NCI-H2196 (cell line): ENCODE measurements at regions not wholly inside any gene's neighbourhood (a gene's known extent, or its start where the extent isn't known, plus 50 kb on each side); places are given as distances from the start of the nearest gene placed in this dataset.

Experiments
- DNase-seq: peaks from one replicate; lab custom pipeline; 2025; ENCODE audit not compliant: unreplicated experiment; lab: John Stamatoyannopoulos, UW

GRCh38 chr15:36498916-36499315 lies 80.5 kb upstream of the CDIN1 start:
- DNase-seq, result no peak

- no peak for DNase-seq
Measured at GRCh38 chr15:36499412-36500389, 79.7 kb upstream of the CDIN1 start.

DNA sequence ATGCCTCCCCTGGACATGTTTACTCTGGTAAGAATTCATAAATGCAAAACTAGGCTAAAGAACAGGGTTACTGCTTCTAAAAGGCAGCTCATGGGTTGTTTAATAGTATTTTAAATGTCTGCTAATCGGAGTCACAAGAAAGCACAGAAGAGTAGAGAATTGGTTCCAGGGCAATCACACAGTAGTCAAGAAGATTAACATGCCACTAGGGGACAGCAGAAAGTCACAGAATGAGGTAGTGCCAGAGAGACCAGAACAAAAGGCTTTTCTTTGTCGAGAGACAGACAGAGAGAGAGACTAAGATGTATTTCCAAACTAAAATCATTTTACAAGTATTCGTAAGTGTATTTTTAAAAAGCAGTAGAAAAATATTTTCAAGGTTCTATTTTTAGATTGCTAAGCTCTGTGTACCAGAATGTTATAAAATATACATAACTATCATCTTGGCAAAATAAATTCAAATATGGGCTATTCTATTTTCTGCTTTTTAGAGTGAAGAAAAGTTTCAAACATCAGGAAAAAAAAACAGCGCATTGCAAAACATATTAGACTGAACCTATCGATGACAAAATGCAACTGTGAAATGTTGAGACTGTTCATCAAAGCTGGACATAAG lies 78.3 kb upstream of the CDIN1 start:
- peak; percentile 22 for DNase-seq

GRCh38 chr15:36502509-36502908 lies 76.9 kb upstream of the CDIN1 start:
- no peak for DNase-seq

DNA sequence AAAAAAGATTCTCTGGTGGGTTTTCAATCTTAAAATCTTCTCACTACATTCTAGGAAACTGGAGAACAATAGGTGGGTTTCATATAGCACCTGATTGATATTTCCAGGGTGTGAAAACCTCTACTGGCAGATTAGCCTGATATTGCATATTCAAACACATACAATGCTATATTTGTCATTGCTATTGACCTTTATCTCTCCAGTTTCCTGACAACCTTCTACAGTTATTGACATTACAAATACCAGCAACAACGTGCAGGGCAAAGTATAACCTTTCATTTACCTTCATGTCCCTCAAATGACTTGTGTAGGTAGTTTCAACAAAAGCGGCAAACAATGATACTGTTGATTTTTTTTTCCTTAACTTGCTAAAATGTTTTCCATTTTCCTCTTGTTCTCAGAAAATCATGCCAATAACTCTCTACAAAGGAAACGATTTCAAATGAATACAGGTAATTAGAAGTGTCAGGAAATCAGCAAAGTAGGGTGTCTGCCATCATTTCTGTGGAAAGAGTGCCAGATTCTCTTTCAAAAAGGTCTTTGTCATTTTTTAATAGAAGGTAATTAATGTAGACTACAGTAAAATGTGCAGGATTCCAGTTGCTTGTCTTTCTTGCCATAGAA lies 72.6 kb upstream of the CDIN1 start:
- no peak for DNase-seq

GRCh38 chr15:36507458-36507857 lies 72.0 kb upstream of the CDIN1 start:
- DNase-seq, result no peak

GRCh38 chr15:36511594-36511993 lies 67.8 kb upstream of the CDIN1 start:
- DNase-seq, result no peak

DNA sequence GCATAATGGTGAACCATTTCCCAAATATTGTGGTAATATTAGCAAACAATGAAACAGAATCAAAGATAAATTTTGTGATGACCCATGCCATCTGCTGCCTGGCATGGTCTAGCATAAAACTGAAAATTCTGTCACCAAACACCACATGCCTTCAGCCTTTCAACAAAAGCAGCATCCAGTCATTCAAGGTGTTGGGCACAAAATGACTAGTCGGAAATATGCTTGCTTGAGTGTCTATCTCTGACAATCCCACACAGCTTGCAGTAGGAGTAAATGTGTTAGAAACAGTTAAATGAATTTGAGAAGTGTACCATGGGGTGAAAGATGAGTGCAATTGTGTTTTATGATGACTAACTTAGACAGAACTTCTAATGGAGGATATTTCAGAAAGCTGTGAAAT lies 61.7 kb upstream of the CDIN1 start:
- no peak for DNase-seq

GRCh38 chr15:36519067-36519466 lies 60.4 kb upstream of the CDIN1 start:
- no peak for DNase-seq

- no peak for DNase-seq
Measured at GRCh38 chr15:36525430-36525829, 54.0 kb upstream of the CDIN1 start.

- DNase-seq, result no peak
Measured at GRCh38 chr15:36527235-36528162, 51.9 kb upstream of the CDIN1 start.

DNA sequence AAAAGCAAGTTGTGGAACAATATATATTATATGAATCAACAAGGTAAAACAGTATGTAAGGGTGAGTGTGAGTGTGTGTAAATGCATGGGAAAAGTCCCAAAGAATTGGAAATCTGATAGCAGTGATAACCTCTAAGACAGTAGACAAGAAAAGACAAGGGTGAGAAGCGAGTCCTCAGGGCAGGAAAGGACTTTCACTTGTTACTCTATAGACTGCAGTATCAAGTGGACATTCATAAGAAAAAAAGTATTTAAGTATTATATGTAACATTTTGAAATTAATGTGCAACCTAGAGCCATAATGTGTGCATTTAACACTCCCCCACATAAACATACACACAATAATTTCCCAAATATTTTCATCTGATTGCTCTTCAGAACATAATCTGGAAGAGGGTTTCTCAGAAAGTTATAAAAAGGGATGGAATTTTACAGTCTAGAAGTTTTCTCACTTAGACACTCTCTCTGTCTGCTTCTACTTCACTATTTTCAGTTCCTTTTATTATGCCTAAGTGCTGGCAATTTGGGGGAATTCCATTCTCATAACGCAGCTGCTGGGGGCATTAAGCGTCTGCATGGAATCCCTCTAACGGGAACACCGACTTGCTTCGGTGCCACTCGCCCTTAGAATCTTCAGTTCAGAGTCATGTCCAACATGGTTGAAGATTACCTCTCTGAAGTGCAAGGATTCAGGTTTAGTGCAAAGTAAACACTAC lies 50.0 kb upstream of the CDIN1 start:
- DNase-seq, result no peak
